RCC 7860 (cell line): ENCODE measurements at regions not wholly inside any gene's neighbourhood (a gene's known extent, or its start where the extent isn't known, plus 50 kb on each side); places are given as distances from the start of the nearest gene placed in this dataset.
"Not testable (repeated sequence)": the region's sequence is repeated elsewhere in the genome, so short reads cannot be mapped to it uniquely, and the experiment has no call there.

Experiments
- DNase-seq: peaks from one replicate; pipeline ENCODE4 v3.0.0-alpha.2; 2015; ENCODE audit warnings: low spot score
- FAIRE-seq: peaks from 2 replicates; lab custom pipeline; 2012; peaks lifted over from hg19 to GRCh38; lab: Jason Lieb, UNC

DNA sequence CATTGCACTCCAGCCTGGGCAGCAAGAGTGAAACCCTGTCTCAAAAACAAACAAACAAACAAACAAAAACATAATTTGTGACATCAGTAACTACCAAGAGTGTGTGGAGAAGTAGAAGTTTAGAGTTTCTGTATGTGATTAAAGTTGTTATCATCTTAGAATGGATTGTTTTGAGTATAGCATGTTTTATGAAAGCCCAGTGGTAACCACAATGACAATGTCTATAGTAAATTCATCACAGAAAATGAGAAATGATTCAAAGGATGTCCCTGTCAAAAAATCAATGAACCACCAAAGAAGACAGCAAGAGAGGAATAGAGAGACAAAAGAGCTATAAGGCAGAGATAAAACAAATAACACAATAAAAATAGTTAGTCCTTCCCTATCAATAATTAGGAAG is 1299.2 kb downstream of the CNTNAP5 start:
- DNase-seq = no peak
- no peak for FAIRE-seq

GRCh38 chr2:125330133-125330532 is 1305.0 kb downstream of the CNTNAP5 start:
- DNase-seq (no peak), FAIRE-seq (no peak)

- FAIRE-seq (no peak), DNase-seq (no peak)
These were observed 1314.6 kb upstream of the GYPC start for GRCh38 chr2:125341353-125341752.

- not testable (repeated sequence) for FAIRE-seq, DNase-seq
These were observed 1302.4 kb upstream of the GYPC start for GRCh38 chr2:125353542-125353941.

DNA sequence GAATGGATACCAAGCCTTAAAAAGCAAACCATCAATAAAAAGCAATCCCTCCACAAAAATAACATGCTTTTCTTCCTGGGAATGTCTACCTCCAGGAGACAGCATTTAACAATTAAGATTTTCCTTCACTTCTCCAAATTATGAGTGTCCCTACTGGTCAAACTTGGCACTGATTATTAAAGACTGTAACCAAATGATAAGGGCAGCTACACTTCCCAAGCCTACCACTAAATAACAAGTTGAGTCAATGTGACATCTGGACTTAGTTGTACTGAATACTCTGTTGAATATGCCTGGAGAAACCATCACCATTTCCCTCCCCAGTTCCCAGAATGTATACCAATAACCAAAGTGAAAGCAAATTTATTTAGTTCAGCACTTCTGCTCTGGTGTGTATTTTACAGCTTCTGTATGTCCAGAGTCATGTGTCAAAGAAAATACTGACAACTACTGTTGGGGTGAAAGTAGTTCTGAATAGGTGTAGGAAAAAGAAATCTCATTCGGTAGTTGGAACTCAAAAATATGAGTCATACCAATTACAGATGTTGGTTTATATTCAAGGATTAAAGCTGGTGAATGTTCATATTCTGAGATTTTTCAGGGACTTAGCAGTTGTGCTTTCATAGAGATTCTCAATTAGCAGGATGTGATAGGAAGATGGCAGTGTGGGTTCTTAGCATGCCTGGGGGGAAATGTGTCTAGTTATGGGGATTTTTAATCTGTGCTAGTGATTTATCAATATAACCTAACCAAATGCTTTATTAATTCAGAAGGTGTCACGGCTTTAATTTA is 1291.6 kb upstream of the GYPC start:
- no peak for FAIRE-seq
- no peak for DNase-seq

GRCh38 chr2:125364984-125365265 is 1291.0 kb upstream of the GYPC start:
- FAIRE-seq = no peak
- no peak for DNase-seq

- FAIRE-seq (no peak), DNase-seq (no peak)
These were observed 1284.1 kb upstream of the GYPC start for GRCh38 chr2:125371867-125372266.

GRCh38 chr2:125373293-125373692 is 1282.7 kb upstream of the GYPC start:
- FAIRE-seq (no peak), DNase-seq (no peak)

DNA sequence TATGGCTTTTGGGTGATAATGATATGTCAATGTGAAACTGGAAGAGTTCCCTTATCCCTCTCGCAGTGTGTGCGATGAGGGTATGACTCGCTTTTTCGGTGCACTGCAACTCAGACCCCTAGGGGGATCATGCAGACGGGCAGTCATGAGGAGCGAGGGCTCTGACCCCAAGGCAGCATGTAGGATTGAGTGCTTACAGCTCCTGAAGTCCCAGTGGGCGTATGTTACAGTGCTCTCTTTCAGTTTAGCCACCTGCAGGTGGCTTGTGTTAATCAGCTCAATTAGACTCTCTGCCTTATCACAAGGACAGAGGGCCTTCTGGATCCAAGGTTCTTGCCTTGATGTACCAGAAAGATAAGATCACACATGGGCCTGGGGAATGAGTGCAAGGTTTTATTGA is 1269.9 kb upstream of the GYPC start:
- DNase-seq = no peak
- no peak for FAIRE-seq

- DNase-seq (no peak), FAIRE-seq (no peak)
These were observed 1258.3 kb upstream of the GYPC start for GRCh38 chr2:125397535-125398251.

DNA sequence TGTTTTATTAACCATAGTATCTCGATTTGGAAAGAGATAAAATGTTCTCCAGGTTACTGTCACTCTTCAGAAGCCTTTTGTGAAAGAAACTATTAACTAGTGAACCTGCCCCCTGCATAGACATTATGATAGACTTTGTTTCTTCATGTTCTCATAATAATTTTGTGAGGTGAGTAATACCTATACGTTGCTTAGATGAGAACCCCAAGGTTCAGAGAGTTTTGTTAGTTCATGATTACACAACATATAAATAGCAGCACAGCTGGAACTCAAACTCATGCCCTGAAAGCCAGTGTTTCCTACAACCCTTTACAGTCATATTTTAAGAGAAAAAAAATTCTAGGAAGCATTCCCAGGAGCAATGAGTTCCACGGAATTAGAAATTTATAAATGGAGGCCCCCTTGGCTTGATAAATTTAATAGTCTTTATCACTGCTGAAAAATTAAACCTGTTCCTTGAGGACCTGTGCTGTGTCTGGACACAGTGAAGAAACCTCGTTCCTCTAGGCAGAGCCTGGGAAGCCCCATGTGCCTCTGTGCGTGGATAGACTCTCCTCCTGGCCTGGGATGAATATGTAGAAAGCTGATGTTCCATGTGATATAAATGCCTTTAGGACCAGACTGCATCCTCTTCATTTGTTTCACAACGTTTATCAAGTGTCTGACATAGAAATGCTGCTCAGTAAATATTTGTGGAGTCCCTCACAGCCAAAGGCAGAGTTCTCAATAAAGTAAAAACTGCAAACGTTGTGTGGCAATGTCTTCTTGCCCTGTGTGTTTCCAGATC is 1257.0 kb upstream of the GYPC start:
- DNase-seq = no peak
- no peak for FAIRE-seq

GRCh38 chr2:125405816-125406215 is 1250.1 kb upstream of the GYPC start:
- DNase-seq (peak; percentile 85), FAIRE-seq (peak; percentile 97)

- DNase-seq = no peak
- no peak for FAIRE-seq
These were observed 1247.0 kb upstream of the GYPC start for GRCh38 chr2:125408874-125409538.

DNA sequence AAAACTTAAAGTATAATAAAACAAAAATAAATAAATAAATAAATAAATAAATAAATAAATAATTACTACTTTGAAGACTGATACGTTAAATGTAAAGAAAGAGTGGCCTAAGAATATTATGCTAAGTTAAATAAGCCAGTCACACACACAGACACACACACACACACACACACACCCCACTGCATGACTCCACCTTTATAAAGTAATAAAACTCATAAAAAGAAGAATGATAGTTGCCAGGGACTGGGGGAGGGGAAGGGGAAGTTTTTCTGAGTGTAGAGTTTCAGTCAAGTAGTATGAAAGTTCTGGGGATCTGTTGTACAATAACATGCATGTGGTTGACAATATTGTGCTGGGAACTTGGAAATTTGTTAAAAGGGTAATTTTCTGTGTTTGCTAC is 1237.5 kb upstream of the GYPC start:
- no peak for FAIRE-seq
- no peak for DNase-seq

DNA sequence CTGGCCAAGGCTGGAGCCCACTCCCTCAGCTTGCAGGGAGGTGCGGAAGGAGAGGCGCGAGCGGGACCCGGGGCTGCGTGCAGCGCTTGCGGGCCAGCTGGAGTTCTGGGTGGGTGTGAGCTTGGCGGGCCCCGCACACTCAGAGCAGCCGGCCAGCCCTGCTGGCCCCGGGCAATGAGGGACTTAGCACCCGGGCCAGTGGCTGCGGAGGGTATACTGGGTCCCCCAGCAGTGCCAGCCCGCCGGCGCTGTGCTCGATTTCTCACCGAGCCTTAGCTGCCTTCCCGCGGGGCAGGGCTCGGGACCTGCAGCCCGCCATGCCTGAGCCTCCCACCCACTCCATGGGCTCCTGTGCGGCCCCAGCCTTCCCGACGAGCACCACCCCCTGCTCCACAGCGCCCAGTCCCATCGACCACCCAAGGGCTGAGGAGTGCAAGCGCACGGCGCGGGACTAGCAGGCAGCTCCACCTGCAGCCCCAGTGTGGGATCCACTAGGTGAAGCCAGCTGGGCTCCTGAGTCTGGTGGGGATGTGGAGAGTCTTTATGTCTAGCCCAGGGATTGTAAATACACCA is 1233.7 kb upstream of the GYPC start:
- not testable (repeated sequence) for FAIRE-seq, DNase-seq

DNA sequence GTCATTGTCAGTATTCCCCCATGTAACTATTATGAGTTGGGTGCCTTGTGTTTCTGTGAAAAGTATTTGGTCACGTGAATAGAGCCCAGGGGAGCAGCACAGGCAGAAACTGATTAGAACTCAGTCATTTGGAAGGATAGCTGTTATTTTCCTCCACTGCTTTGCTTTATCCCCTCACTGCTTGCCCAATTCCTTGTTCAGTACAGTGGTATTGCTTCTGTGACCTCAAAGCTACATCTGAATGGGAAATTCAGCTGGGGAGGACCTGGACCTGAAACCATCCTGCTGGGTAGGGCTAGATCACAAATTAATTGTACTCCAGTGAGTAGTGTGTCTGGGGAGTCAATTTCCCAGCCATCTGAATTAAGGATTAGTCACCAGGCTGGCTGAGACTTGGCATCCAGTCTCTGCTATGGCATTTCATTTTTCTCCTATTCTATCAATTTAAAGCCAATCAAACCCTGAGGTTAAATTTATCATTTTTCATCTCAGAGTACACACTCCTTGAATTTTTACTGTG is 1231.6 kb upstream of the GYPC start:
- DNase-seq (no peak), FAIRE-seq (no peak)

- no peak for FAIRE-seq
- DNase-seq = no peak
These were observed 1228.1 kb upstream of the GYPC start for GRCh38 chr2:125427721-125428315.

DNA sequence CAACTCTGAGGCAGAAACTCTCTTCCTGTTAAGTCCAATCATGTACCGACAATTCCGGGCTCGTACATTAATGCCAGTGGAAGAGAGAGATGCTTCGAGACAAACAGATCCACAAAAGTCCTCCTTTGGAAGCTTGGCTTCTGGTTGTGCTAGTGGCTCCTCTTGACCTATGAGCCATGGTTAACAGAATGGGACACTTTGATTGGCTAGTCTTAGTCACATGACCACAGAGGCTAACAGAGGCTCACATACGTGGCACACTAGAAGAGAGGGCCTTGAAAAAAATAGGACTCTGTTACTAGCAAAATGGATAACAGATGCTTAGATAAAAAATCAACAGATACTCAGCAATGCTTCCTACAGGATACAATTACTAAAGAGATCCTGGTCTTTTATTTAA is 1211.9 kb upstream of the GYPC start:
- DNase-seq (no peak), FAIRE-seq (no peak)

DNA sequence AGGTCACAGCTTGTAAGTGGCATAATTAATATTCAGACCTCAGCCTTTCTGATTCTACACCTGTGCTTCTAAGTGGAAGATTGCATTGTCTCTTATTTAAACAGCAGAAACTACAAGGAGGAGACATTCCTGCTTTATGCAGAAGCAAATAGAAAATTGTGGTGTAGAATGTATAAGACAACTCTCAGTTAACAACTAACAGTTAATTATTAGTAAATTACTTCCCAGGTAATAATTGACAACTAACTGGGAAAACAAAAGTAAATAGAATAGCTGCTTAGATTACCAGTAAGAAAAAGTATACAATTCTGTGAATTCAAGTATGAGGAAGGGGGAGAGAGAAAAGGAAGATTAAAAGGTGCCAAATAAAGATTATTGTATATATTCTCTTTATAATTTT is 1210.5 kb upstream of the GYPC start:
- DNase-seq (no peak), FAIRE-seq (no peak)

GRCh38 chr2:125450092-125450491 is 1205.9 kb upstream of the GYPC start:
- DNase-seq (no peak), FAIRE-seq (no peak)
